ENCODE measurements at regions not wholly inside any gene's neighbourhood (a gene's known extent, or its start where the extent isn't known, plus 50 kb on each side); places are given as distances from the start of the nearest gene placed in this dataset.

- Mint-ChIP-seq H3K27ac (no peak overlapping the region), H3K4me3 (no peak overlapping the region), H3K4me1 (no peaks in the 10 kb centered on the region), H3K27me3 (no peaks in the 10 kb centered on the region), H3K9me3 (no peaks in the 10 kb centered on the region), H3K36me3 (ENCODE audit: low read depth) (no peaks in the 10 kb centered on the region)
- ChIA-PET CTCF (no interaction called here), POLR2A (no interaction called here)
- no peak for DNase-seq
These were observed 108.4 kb downstream of the MSX2 start for GRCh38 chr5:174832811-174833210.

GRCh38 chr5:174832025-174832424, 107.6 kb downstream of the MSX2 start:
- Mint-ChIP-seq H3K36me3 (ENCODE audit: low read depth) (no peaks in the 10 kb centered on the region), H3K4me1 (no peaks in the 10 kb centered on the region), H3K27me3 (no peaks in the 10 kb centered on the region), H3K9me3 (no peaks in the 10 kb centered on the region), H3K4me3 (no peak overlapping the region), H3K27ac (no peak overlapping the region)
- ChIA-PET POLR2A (no interaction called here), CTCF (no interaction called here)
- DNase-seq = no peak

- ChIA-PET POLR2A (no interaction called here), CTCF (no interaction called here)
- no peak overlapping the region for H3K27ac Mint-ChIP-seq
- no peak overlapping the region for H3K4me3 Mint-ChIP-seq
- no peaks in the 10 kb centered on the region for H3K9me3 Mint-ChIP-seq
- no peaks in the 10 kb centered on the region for H3K36me3 Mint-ChIP-seq (ENCODE audit: low read depth)
- no peaks in the 10 kb centered on the region for H3K27me3 Mint-ChIP-seq
- no peaks in the 10 kb centered on the region for H3K4me1 Mint-ChIP-seq
- DNase-seq = no peak
These were observed 106.8 kb downstream of the MSX2 start for GRCh38 chr5:174831031-174831660.

GRCh38 chr5:174829511-174829864, 105.1 kb downstream of the MSX2 start:
- Mint-ChIP-seq H3K4me1 (no peaks in the 10 kb centered on the region), H3K27me3 (no peaks in the 10 kb centered on the region), H3K9me3 (no peaks in the 10 kb centered on the region), H3K36me3 (ENCODE audit: low read depth) (no peaks in the 10 kb centered on the region), H3K27ac (no peak overlapping the region), H3K4me3 (no peak overlapping the region)
- ChIA-PET POLR2A (no interaction called here), CTCF (no interaction called here)
- DNase-seq = no peak

GRCh38 chr5:174828804-174829510, 104.6 kb downstream of the MSX2 start:
- DNase-seq = no peak
- POLR2A ChIA-PET = no interaction called here
- no peaks in the 10 kb centered on the region for H3K27me3 Mint-ChIP-seq
- CTCF ChIA-PET = no interaction called here
- no peaks in the 10 kb centered on the region for H3K36me3 Mint-ChIP-seq (ENCODE audit: low read depth)
- H3K27ac Mint-ChIP-seq = no peak overlapping the region
- H3K4me1 Mint-ChIP-seq = no peaks in the 10 kb centered on the region
- no peaks in the 10 kb centered on the region for H3K9me3 Mint-ChIP-seq
- no peak overlapping the region for H3K4me3 Mint-ChIP-seq

GRCh38 chr5:174827558-174827957, 103.2 kb downstream of the MSX2 start:
- Mint-ChIP-seq H3K36me3 (ENCODE audit: low read depth) (no peaks in the 10 kb centered on the region), H3K27me3 (no peaks in the 10 kb centered on the region), H3K4me1 (no peaks in the 10 kb centered on the region), H3K27ac (no peak overlapping the region), H3K4me3 (no peak overlapping the region), H3K9me3 (no peaks in the 10 kb centered on the region)
- DNase-seq = no peak
- ChIA-PET CTCF (no interaction called here), POLR2A (no interaction called here)

- Mint-ChIP-seq H3K9me3 (no peaks in the 10 kb centered on the region), H3K4me1 (no peaks in the 10 kb centered on the region), H3K27ac (no peak overlapping the region), H3K27me3 (no peaks in the 10 kb centered on the region), H3K4me3 (no peak overlapping the region), H3K36me3 (ENCODE audit: low read depth) (no peaks in the 10 kb centered on the region)
- ChIA-PET POLR2A (no interaction called here), CTCF (interaction anchor here (0.6 kb wide), 1 partner anchor 20 kb away, joined by 3 read pairs; no protein-coding TSS in a partner anchor)
- no peak for DNase-seq
These were observed 101.2 kb downstream of the MSX2 start for GRCh38 chr5:174825587-174825986.

GRCh38 chr5:174818430-174818829, 94.0 kb downstream of the MSX2 start:
- no peaks in the 10 kb centered on the region for H3K36me3 Mint-ChIP-seq (ENCODE audit: low read depth)

GRCh38 chr5:174817610-174818009, 93.2 kb downstream of the MSX2 start:
- no peak overlapping the region for H3K27ac Mint-ChIP-seq
- ChIA-PET CTCF (no interaction called here), POLR2A (interaction anchor here (0.5 kb wide), 1 partner anchor 377 kb away, joined by 3 read pairs; no protein-coding TSS in a partner anchor)
- no peak overlapping the region for H3K4me3 Mint-ChIP-seq
- no peaks in the 10 kb centered on the region for H3K36me3 Mint-ChIP-seq (ENCODE audit: low read depth)
- H3K9me3 Mint-ChIP-seq = peaks cover 2% of the 10 kb centered on the region
- no peaks in the 10 kb centered on the region for H3K4me1 Mint-ChIP-seq
- no peaks in the 10 kb centered on the region for H3K27me3 Mint-ChIP-seq
- no peak for DNase-seq

More at GRCh38 chr5:174818430-174818829, 94.0 kb downstream of the MSX2 start:
- no peak for DNase-seq
- H3K9me3 Mint-ChIP-seq = peaks cover 2% of the 10 kb centered on the region
- no peaks in the 10 kb centered on the region for H3K4me1 Mint-ChIP-seq
- H3K4me3 Mint-ChIP-seq = no peak overlapping the region
- ChIA-PET POLR2A (no interaction called here), CTCF (no interaction called here)
- no peaks in the 10 kb centered on the region for H3K27me3 Mint-ChIP-seq
- no peak overlapping the region for H3K27ac Mint-ChIP-seq

GRCh38 chr5:174816858-174817257, 92.5 kb downstream of the MSX2 start:
- Mint-ChIP-seq H3K4me1 (no peaks in the 10 kb centered on the region), H3K36me3 (ENCODE audit: low read depth) (no peaks in the 10 kb centered on the region), H3K27ac (no peak overlapping the region), H3K4me3 (no peak overlapping the region), H3K9me3 (peaks cover 2% of the 10 kb centered on the region), H3K27me3 (no peaks in the 10 kb centered on the region)
- ChIA-PET POLR2A (no interaction called here), CTCF (interaction anchor here (0.6 kb wide), 1 partner anchor 11 kb away, joined by 3 read pairs; no protein-coding TSS in a partner anchor)
- no peak for DNase-seq

GRCh38 chr5:174811438-174811837, 87.1 kb downstream of the MSX2 start:
- Mint-ChIP-seq H3K9me3 (no peaks in the 10 kb centered on the region), H3K36me3 (ENCODE audit: low read depth) (no peaks in the 10 kb centered on the region), H3K27ac (no peak overlapping the region), H3K27me3 (peaks cover 2% of the 10 kb centered on the region), H3K4me3 (no peak overlapping the region), H3K4me1 (no peaks in the 10 kb centered on the region)
- ChIA-PET POLR2A (no interaction called here), CTCF (no interaction called here)
- no peak for DNase-seq

GRCh38 chr5:174810796-174811195, 86.4 kb downstream of the MSX2 start:
- peaks cover 2% of the 10 kb centered on the region for H3K27me3 Mint-ChIP-seq

GRCh38 chr5:174807471-174807870, 83.1 kb downstream of the MSX2 start:
- peaks cover 2% of the 10 kb centered on the region for H3K27me3 Mint-ChIP-seq
- no peak overlapping the region for H3K27ac Mint-ChIP-seq
- H3K4me1 Mint-ChIP-seq = no peaks in the 10 kb centered on the region
- no peaks in the 10 kb centered on the region for H3K36me3 Mint-ChIP-seq (ENCODE audit: low read depth)
- DNase-seq = no peak
- no peak overlapping the region for H3K4me3 Mint-ChIP-seq
- POLR2A ChIA-PET = no interaction called here
- CTCF ChIA-PET = no interaction called here
- peaks cover 3% of the 10 kb centered on the region for H3K9me3 Mint-ChIP-seq

More at GRCh38 chr5:174810796-174811195, 86.4 kb downstream of the MSX2 start:
- Mint-ChIP-seq H3K36me3 (ENCODE audit: low read depth) (no peaks in the 10 kb centered on the region), H3K4me1 (no peaks in the 10 kb centered on the region), H3K4me3 (no peak overlapping the region), H3K9me3 (no peaks in the 10 kb centered on the region), H3K27ac (no peak overlapping the region)
- POLR2A ChIA-PET = no interaction called here
- CTCF ChIA-PET = no interaction called here
- no peak for DNase-seq

GRCh38 chr5:174806729-174807128, 82.3 kb downstream of the MSX2 start:
- Mint-ChIP-seq H3K4me3 (no peak overlapping the region), H3K4me1 (no peaks in the 10 kb centered on the region), H3K27me3 (peaks cover 2% of the 10 kb centered on the region), H3K27ac (no peak overlapping the region), H3K36me3 (ENCODE audit: low read depth) (no peaks in the 10 kb centered on the region), H3K9me3 (peaks cover 3% of the 10 kb centered on the region)
- POLR2A ChIA-PET = no interaction called here
- CTCF ChIA-PET = no interaction called here
- no peak for DNase-seq

All from activated CD4-positive, alpha-beta T cell treated with anti-CD3 and anti-CD28 coated beads, Interleukin-2, amount 10 ng/mL, durations not matched to agents 7 days and 5 days (primary cell).